Endothelial cell of umbilical vein (primary cell): ENCODE measurements at regions not wholly inside any gene's neighbourhood (a gene's known extent, or its start where the extent isn't known, plus 50 kb on each side); places are given as distances from the start of the nearest gene placed in this dataset.

Source experiments
- BruUV-seq: library from RNA; stranded (reverse); fragments of 400-500 nt; replicated peaks from 2 replicates; lab custom pipeline; 2021; lab: Mats Ljungman, UMichigan
- CTCF ChIA-PET: fragments of 300-600, 350-600 bp; sonication (Branson Sonifier 250); formaldehyde crosslinking; loops from one replicate; lab custom pipeline; 2021; ENCODE audit warnings: antibody characterized with exemption, inconsistent platforms; lab: Charles Lee
- POLR2A ChIA-PET: fragments of 300-600, 350-600 bp; sonication (Branson Sonifier 250); formaldehyde crosslinking; loops from one replicate; lab custom pipeline; 2021; ENCODE audit warnings: antibody characterized with exemption, inconsistent platforms; lab: Charles Lee
- DNase-seq: peaks from one replicate; pipeline ENCODE4 v3.0.0-alpha.2; 2011; ENCODE audit warnings: low read depth, low spot score
- FAIRE-seq: peaks from 2 replicates; lab custom pipeline; 2011; peaks lifted over from hg19 to GRCh38; lab: Jason Lieb, UNC
- H2AFZ ChIP-seq: 2 replicates; pipeline ENCODE4 v1.6.0; 2012; ENCODE audit warnings: low read depth, low read length, control low read depth, inconsistent platforms
- H3K27ac ChIP-seq: 2 replicates; pipeline ENCODE4 v1.5.1; 2011; ENCODE audit warnings: low read depth, mild to moderate bottlenecking, control low read depth, low read length, moderate library complexity; ENCODE audit not compliant: insufficient read depth
- H3K27me3 ChIP-seq, 2 experiments: 2 replicates each; pipeline versions ENCODE4 v1.6.0 to v1.6.1; 2011; ENCODE audit warnings: low read length in 2 of 2, mixed read lengths in 1 of 2; ENCODE audit not compliant: control insufficient read depth in 2 of 2, insufficient read depth in 2 of 2
- H3K36me3 ChIP-seq, 2 experiments: 2 replicates in 1 of 2; 3 replicates in 1 of 2; pipeline ENCODE4 v1.5.1; 2011; ENCODE audit warnings: low read length in 2 of 2, mild to moderate bottlenecking in 1 of 2, moderate library complexity in 1 of 2; ENCODE audit not compliant: control insufficient read depth in 2 of 2, insufficient read depth in 2 of 2; ENCODE audit errors: extremely low read depth in 1 of 2
- H3K4me1 ChIP-seq: 3 replicates; pipeline ENCODE4 v1.5.1; 2011; ENCODE audit warnings: mild to moderate bottlenecking, low read length; ENCODE audit not compliant: control insufficient read depth, insufficient read depth; ENCODE audit errors: extremely low read depth
- H3K4me2 ChIP-seq: 2 replicates; pipeline ENCODE4 v1.6.1; 2011; ENCODE audit warnings: low read length, control low read depth, mixed read lengths; ENCODE audit not compliant: insufficient read depth
- H3K4me3 ChIP-seq, 3 experiments: fragments of 200-600 bp in 1 of 3; sonication (generic), shearing (Covaris generic) in 1 of 3; replicated peaks in 1 of 3; 2 replicates each; pipeline ENCODE4 v1.5.1; 2011 to 2016; ENCODE audit warnings: control low read depth in 3 of 3, low read length in 3 of 3, mild to moderate bottlenecking in 2 of 3, inconsistent platforms in 1 of 3, low read depth in 1 of 3, moderate library complexity in 1 of 3; ENCODE audit not compliant: insufficient read depth in 1 of 3
- H3K79me2 ChIP-seq: 2 replicates; pipeline ENCODE4 v1.6.0; 2012; ENCODE audit warnings: low read length, inconsistent platforms; ENCODE audit not compliant: control insufficient read depth, insufficient read depth
- H3K9ac ChIP-seq: replicated peaks from 2 replicates; pipeline ENCODE3; 2011; ENCODE audit warnings: low read length, control low read depth; ENCODE audit not compliant: insufficient read depth; ENCODE audit errors: extremely low read depth
- H3K9me1 ChIP-seq: replicated peaks from 3 replicates; pipeline ENCODE4 v1.6.0; 2011; ENCODE audit warnings: mild to moderate bottlenecking, low read length; ENCODE audit not compliant: control insufficient read depth, insufficient read depth; ENCODE audit errors: extremely low read depth
- H3K9me3 ChIP-seq: replicated peaks from 2 replicates; pipeline ENCODE4 v1.5.1; 2012; ENCODE audit warnings: low read length, inconsistent platforms; ENCODE audit not compliant: control insufficient read depth, insufficient read depth
- H4K20me1 ChIP-seq: replicated peaks from 2 replicates; pipeline ENCODE3; 2011; ENCODE audit warnings: mild to moderate bottlenecking, low read length; ENCODE audit not compliant: control insufficient read depth, insufficient read depth; ENCODE audit errors: extremely low read depth
- EZH2 ChIP-seq: IDR thresholded peaks from 2 replicates; pipeline ENCODE4 v1.6.1; 2012; ENCODE audit warnings: borderline replicate concordance, low read depth, mild to moderate bottlenecking, moderate library complexity, low read length, inconsistent platforms; ENCODE audit not compliant: severe bottlenecking
- FOS ChIP-seq: IDR thresholded peaks from 2 replicates; pipeline ENCODE4 v1.6.1; 2011; ENCODE audit warnings: mild to moderate bottlenecking, low read length, moderate library complexity, borderline replicate concordance; ENCODE audit not compliant: insufficient read depth
- GATA2 ChIP-seq: IDR thresholded peaks from 2 replicates; pipeline ENCODE4 v1.7.0; 2011; ENCODE audit warnings: low read depth, mild to moderate bottlenecking, moderate library complexity, mixed read lengths, low read length; ENCODE audit not compliant: insufficient read length, insufficient read depth
- JUN ChIP-seq: IDR thresholded peaks from 2 replicates; pipeline ENCODE4 v1.6.1; 2011; ENCODE audit warnings: borderline replicate concordance, low read depth; ENCODE audit not compliant: insufficient read length, insufficient read depth
- MYC ChIP-seq: IDR thresholded peaks from one replicate; pipeline ENCODE4 v1.6.1; 2011; ENCODE audit warnings: mild to moderate bottlenecking, low read depth, low read length
- POLR2A ChIP-seq: IDR thresholded peaks from 2 replicates; pipeline ENCODE4 v1.6.1; 2012; ENCODE audit warnings: low read depth, mild to moderate bottlenecking, control low read depth, low read length
- POLR2AphosphoS5 ChIP-seq: IDR thresholded peaks from 2 replicates; pipeline ENCODE4 v1.6.1; 2012; ENCODE audit warnings: low read depth, mild to moderate bottlenecking, control low read depth, low read length, moderate library complexity; ENCODE audit not compliant: insufficient read depth
- dilution Hi-C: fragments of 300-500 bp; cut with MboI; formaldehyde crosslinking; loops from one replicate; pipeline ENCODE4 v1.15.0; 2019; ENCODE audit warnings: low sequenced_read_pairs; ENCODE audit not compliant: extremely low pct_ligation_motif_present
- intact Hi-C: fragments of 100-400 bp; cut with micrococcal nuclease; formaldehyde crosslinking; loops from one replicate; pipeline ENCODE4 v1.10.0; 2022
- TF ChIP-seq, protein P1 (sequence below), 2 donors: IDR thresholded peaks; 1 replicate in 1 of 2; 2 replicates in 1 of 2; pipeline ENCODE4 v1.5.1; 2011; ENCODE audit warnings: low read length in 2 of 2, mild to moderate bottlenecking in 2 of 2, moderate library complexity in 2 of 2, control low read depth in 1 of 2, inconsistent platforms in 1 of 2, low read depth in 1 of 2; ENCODE audit not compliant: insufficient read depth in 1 of 2; ENCODE audit errors: extremely low read depth in 1 of 2
- TF ChIP-seq, protein P2 (sequence below): IDR thresholded peaks from 2 replicates; pipeline ENCODE4 v1.6.1; 2011; ENCODE audit not compliant: insufficient read depth, insufficient read length

DNA sequence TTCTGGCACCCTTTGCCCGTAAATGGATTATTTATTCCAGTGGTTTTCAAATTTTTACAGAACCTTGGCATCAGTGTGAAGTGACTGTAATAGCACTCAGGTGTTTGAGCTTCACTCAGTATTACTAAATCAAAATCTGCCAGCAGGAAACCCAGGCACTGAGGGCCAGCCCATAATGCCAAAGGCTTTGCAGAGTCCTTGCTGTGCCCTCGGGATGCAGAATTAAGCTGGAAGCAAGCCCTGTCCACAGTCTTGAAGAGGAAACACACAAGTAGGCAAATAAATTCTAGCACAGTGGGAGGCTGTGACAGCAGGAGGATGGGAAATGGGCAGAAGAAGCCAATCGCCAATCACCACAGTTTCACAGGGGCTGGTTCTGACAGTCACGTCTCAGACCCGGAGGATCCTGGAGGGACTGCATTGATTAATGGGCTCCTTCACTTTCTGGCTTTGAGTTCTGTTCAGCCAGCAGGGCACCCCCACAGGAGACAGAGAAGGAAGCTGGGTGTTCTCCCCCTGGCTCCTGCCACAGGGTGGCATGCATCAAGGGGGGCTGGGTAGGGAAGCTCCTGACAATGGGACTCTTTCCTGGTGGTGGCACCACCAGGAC lies 138.8 kb downstream of the MTNR1A start:
- intact Hi-C loops (no loop called here), dilution Hi-C loops (no loop called here)
- no peaks in the 10 kb centered on the region for H3K36me3 ChIP-seq
- FAIRE-seq = no peak
- no peaks in the 10 kb centered on the region for H3K79me2 ChIP-seq
- H3K27ac ChIP-seq = no peak overlapping the region
- no peaks in the 10 kb centered on the region for H4K20me1 ChIP-seq
- H3K9ac ChIP-seq = no peak overlapping the region
- no peak overlapping the region for H2AFZ ChIP-seq
- TF ChIP-seq, protein P1, sequence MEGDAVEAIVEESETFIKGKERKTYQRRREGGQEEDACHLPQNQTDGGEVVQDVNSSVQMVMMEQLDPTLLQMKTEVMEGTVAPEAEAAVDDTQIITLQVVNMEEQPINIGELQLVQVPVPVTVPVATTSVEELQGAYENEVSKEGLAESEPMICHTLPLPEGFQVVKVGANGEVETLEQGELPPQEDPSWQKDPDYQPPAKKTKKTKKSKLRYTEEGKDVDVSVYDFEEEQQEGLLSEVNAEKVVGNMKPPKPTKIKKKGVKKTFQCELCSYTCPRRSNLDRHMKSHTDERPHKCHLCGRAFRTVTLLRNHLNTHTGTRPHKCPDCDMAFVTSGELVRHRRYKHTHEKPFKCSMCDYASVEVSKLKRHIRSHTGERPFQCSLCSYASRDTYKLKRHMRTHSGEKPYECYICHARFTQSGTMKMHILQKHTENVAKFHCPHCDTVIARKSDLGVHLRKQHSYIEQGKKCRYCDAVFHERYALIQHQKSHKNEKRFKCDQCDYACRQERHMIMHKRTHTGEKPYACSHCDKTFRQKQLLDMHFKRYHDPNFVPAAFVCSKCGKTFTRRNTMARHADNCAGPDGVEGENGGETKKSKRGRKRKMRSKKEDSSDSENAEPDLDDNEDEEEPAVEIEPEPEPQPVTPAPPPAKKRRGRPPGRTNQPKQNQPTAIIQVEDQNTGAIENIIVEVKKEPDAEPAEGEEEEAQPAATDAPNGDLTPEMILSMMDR (IDR thresholded peaks at IDR 0.05; ENCODE audit: extremely low read depth in 1 of 2, insufficient read depth in 1 of 2, low read depth in 1 of 2, low read length in 2 of 2) = no peak
- TF ChIP-seq EZH2 (no peak), POLR2AphosphoS5 (no peak), FOS (no peak), MYC (no peak), JUN (no peak), GATA2 (no peak), POLR2A (no peak)
- TF ChIP-seq, protein P2, sequence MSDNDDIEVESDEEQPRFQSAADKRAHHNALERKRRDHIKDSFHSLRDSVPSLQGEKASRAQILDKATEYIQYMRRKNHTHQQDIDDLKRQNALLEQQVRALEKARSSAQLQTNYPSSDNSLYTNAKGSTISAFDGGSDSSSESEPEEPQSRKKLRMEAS = no peak
- POLR2A ChIA-PET = no interaction called here
- H3K9me3 ChIP-seq = no peaks in the 10 kb centered on the region
- no peak overlapping the region for H3K4me3 ChIP-seq
- no peaks in the 10 kb centered on the region for H3K4me1 ChIP-seq
- no peak overlapping the region for H3K4me2 ChIP-seq
- no peaks in the 10 kb centered on the region for H3K27me3 ChIP-seq
- H3K9me1 ChIP-seq = no peaks in the 10 kb centered on the region
- CTCF ChIA-PET = no interaction called here
- DNase-seq = no peak
- no TSS peak for BruUV-seq
